ENCODE measurements at regions not wholly inside any gene's neighbourhood (a gene's known extent, or its start where the extent isn't known, plus 50 kb on each side); places are given as distances from the start of the nearest gene placed in this dataset.

DNA sequence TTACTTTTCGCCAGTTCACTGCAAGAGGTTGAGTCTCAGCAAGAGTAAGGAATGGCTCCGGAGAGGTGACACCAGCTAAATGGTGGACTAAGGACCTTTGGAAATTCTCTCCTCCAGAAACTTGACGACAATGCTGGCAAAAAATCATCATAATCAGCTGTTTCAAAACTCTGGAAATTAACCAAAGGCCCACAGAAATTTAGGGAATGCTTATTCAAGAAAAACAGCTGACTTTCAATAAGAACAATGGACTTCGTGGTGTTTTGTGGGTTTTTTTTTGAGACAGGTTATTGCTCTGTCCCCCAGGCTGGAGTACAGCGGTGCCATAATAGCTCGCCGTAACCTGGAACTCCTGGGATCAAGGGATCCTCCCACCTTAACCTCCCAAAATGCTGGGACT lies 68.4 kb upstream of the SEPTIN5 start:
- POLR2A ChIA-PET (ENCODE audit: partially characterized antibody): interaction anchor here (0.6 to 1.6 kb wide), 2 partner anchors 24 to 32 kb away, joined by 3 to 5 read pairs; no protein-coding TSS in a partner anchor

More for the DNA sequence above, 68.4 kb upstream of the SEPTIN5 start:
- no peak overlapping the region for H3K9ac ChIP-seq (replicated peaks in 1 of 4; ENCODE audit: extremely low read depth in 1 of 4, low read depth in 3 of 4, low read length in 3 of 4)
- CTCF ChIA-PET (ENCODE audit: partially characterized antibody): interaction anchor here (1.1 to 4.2 kb wide), 9 partner anchors 14 to 91 kb away, joined by 3 to 56 read pairs (median 6); no protein-coding TSS in a partner anchor
- H3K4ac ChIP-seq (replicated peaks; ENCODE audit: insufficient read length, low read depth, low read length): no peak overlapping the region
- no peak overlapping the region for H3K23ac ChIP-seq (ENCODE audit: insufficient read length)
- no peak overlapping the region for H2BK5ac ChIP-seq (ENCODE audit: low read depth, low read length)
- H4K5ac ChIP-seq (ENCODE audit: insufficient read length, low read depth, low read length): no peak overlapping the region
- no peak overlapping the region for H3K4me3 ChIP-seq (ENCODE audit: extremely low read depth in 1 of 4, insufficient read depth in 2 of 4, low read depth in 3 of 4, low read length in 4 of 4)
- H3K27me3 ChIP-seq (replicated peaks in 1 of 4; ENCODE audit: control insufficient read depth in 3 of 4, extremely low read depth in 1 of 4, insufficient read depth in 3 of 4, low read length in 3 of 4): peaks cover 0 to 1% (median 0%) of the 10 kb centered on the region in 4 experiments; a peak in 1 of 7 replicates
- no peaks in the 10 kb centered on the region for H3K79me2 ChIP-seq (ENCODE audit: control insufficient read depth in 1 of 2, insufficient read depth in 2 of 2, low read length in 2 of 2)
- H2BK12ac ChIP-seq (ENCODE audit: low read depth, low read length): no peak overlapping the region
- H3K56ac ChIP-seq (replicated peaks; ENCODE audit: insufficient read length, low read depth, low read length): no peak overlapping the region
- TF ChIP-seq SP2 (IDR thresholded peaks at IDR 0.05; ENCODE audit: low read length): no peak
- TF ChIP-seq SRF (IDR thresholded peaks at IDR 0.05; ENCODE audit: low read depth, low read length): no peak
- H3K79me1 ChIP-seq (ENCODE audit: low read depth, low read length): no peaks in the 10 kb centered on the region
- peaks cover 0 to 10% of the 10 kb centered on the region in 2 experiments for H3K9me3 ChIP-seq (ENCODE audit: insufficient read depth in 2 of 2, low read depth in 1 of 2, low read length in 1 of 2)
- H2AK5ac ChIP-seq (ENCODE audit: low read depth, low read length): no peak overlapping the region
- H4K91ac ChIP-seq (replicated peaks; ENCODE audit: insufficient read length, low read length): no peak overlapping the region
- no peak overlapping the region for H2BK20ac ChIP-seq (ENCODE audit: low read length)
- H2AFZ ChIP-seq (ENCODE audit: low read length): no peak overlapping the region
- H4K20me1 ChIP-seq (replicated peaks in 1 of 2; ENCODE audit: control insufficient read depth in 1 of 2, insufficient read depth in 2 of 2, low read length in 2 of 2): peaks cover 0 to 1% of the 10 kb centered on the region in 2 experiments
- H3K14ac ChIP-seq (ENCODE audit: insufficient read length): no peak overlapping the region
- no peak overlapping the region for H2BK15ac ChIP-seq (ENCODE audit: low read length)
- no peak overlapping the region for H3K27ac ChIP-seq (ENCODE audit: low read depth, low read length)
- no peaks in the 10 kb centered on the region for H3K36me3 ChIP-seq (ENCODE audit: control insufficient read depth in 2 of 4, insufficient read depth in 4 of 4, low read length in 3 of 4)
- WGBS, 2 experiments (ENCODE audit: extremely low coverage in 1 of 2, insufficient coverage in 1 of 2, insufficient read length in 1 of 2, insufficient replicate concordance in 2 of 2, low coverage in 1 of 2, low lambda C conversion rate in 2 of 2, missing lambda C conversion rate in 1 of 2): 90% methylated on average over 7 of the region's 7 CpGs; no CpG with 5 or more reads in 1 of the 2 experiments
- DNase-seq (ENCODE audit: low read depth in 1 of 2, low spot score in 2 of 2): no peak
- no peak overlapping the region for H3K18ac ChIP-seq (ENCODE audit: extremely low read depth, low read length)
- peaks cover 2% of the 10 kb centered on the region; the same call in 1 of the 2 replicates for H3K23me2 ChIP-seq (ENCODE audit: low read depth, low read length)
- FAIRE-seq: no peak
- H3K4me1 ChIP-seq (replicated peaks in 1 of 4; ENCODE audit: control insufficient read depth in 3 of 4, insufficient read depth in 4 of 4, low read length in 3 of 4): peaks cover 0 to 2% (median 0%) of the 10 kb centered on the region in 4 experiments; a peak in 4 of 7 replicates
- H3K4me2 ChIP-seq (ENCODE audit: insufficient read depth in 1 of 2, low read depth in 2 of 2, low read length in 2 of 2): no peak overlapping the region
- no peak overlapping the region for H2BK120ac ChIP-seq (replicated peaks; ENCODE audit: low read depth, low read length)
- no peak overlapping the region for H4K8ac ChIP-seq (ENCODE audit: extremely low read depth, insufficient read depth, low read length)

Data from H1 (cell line).